T-helper 22 cell (primary cell): ENCODE measurements at regions not wholly inside any gene's neighbourhood (a gene's known extent, or its start where the extent isn't known, plus 50 kb on each side); places are given as distances from the start of the nearest gene placed in this dataset.

Experiments
- DNase-seq: peaks from one replicate; pipeline ENCODE4 v3.0.0-alpha.2; 2020; ENCODE audit warnings: low read depth

- DNase-seq, result no peak
Measured at GRCh38 chr12:88634008-88634407, 53.7 kb upstream of the KITLG start.

- no peak for DNase-seq
Measured at GRCh38 chr12:88633312-88633711, 53.0 kb upstream of the KITLG start.

- no peak for DNase-seq
Measured at GRCh38 chr12:88630561-88630960, 50.3 kb upstream of the KITLG start.
